ENCODE measurements at regions not wholly inside any gene's neighbourhood (a gene's known extent, or its start where the extent isn't known, plus 50 kb on each side); places are given as distances from the start of the nearest gene placed in this dataset.

- no peak for DNase-seq
These were observed 197.8 kb upstream of the HDDC2 start for GRCh38 chr6:125499535-125499934.

- no peak for DNase-seq
These were observed 201.4 kb upstream of the HDDC2 start for GRCh38 chr6:125503181-125503580.

- DNase-seq: no peak
These were observed 206.4 kb upstream of the HDDC2 start for GRCh38 chr6:125507987-125508655.

GRCh38 chr6:125508793-125509192 is 207.0 kb upstream of the HDDC2 start:
- no peak for DNase-seq

GRCh38 chr6:125509477-125509876 is 207.7 kb upstream of the HDDC2 start:
- DNase-seq: no peak

- DNase-seq: no peak
These were observed 208.6 kb upstream of the HDDC2 start for GRCh38 chr6:125510405-125510804.

GRCh38 chr6:125511809-125512396 is 210.1 kb upstream of the HDDC2 start:
- no peak for DNase-seq

GRCh38 chr6:125512621-125513020 is 210.9 kb upstream of the HDDC2 start:
- no peak for DNase-seq

GRCh38 chr6:125513978-125514377 is 212.2 kb upstream of the HDDC2 start:
- no peak for DNase-seq

GRCh38 chr6:125516644-125517043 is 214.9 kb upstream of the HDDC2 start:
- no peak for DNase-seq

- no peak for DNase-seq
These were observed 217.6 kb upstream of the HDDC2 start for GRCh38 chr6:125519367-125519766.

GRCh38 chr6:125524356-125524755 is 222.6 kb upstream of the HDDC2 start:
- no peak for DNase-seq

- no peak for DNase-seq
These were observed 223.3 kb upstream of the HEY2 start for GRCh38 chr6:125526007-125526720.

GRCh38 chr6:125528621-125529041 is 220.8 kb upstream of the HEY2 start:
- DNase-seq: no peak

- DNase-seq: no peak
These were observed 220.4 kb upstream of the HEY2 start for GRCh38 chr6:125529061-125529460.

- DNase-seq: no peak
These were observed 215.6 kb upstream of the HEY2 start for GRCh38 chr6:125533710-125534397.

- DNase-seq: no peak
These were observed 214.8 kb upstream of the HEY2 start for GRCh38 chr6:125534430-125535263.

GRCh38 chr6:125537090-125537489 is 212.3 kb upstream of the HEY2 start:
- DNase-seq: no peak

- no peak for DNase-seq
These were observed 209.5 kb upstream of the HEY2 start for GRCh38 chr6:125539892-125540291.

- DNase-seq: no peak
These were observed 204.6 kb upstream of the HEY2 start for GRCh38 chr6:125544819-125545218.

GRCh38 chr6:125546841-125547251 is 202.6 kb upstream of the HEY2 start:
- DNase-seq: no peak

GRCh38 chr6:125547381-125547780 is 202.1 kb upstream of the HEY2 start:
- DNase-seq: no peak
